Esophagus squamous epithelium (tissue), 4 donors: ENCODE measurements at regions not wholly inside any gene's neighbourhood (a gene's known extent, or its start where the extent isn't known, plus 50 kb on each side); places are given as distances from the start of the nearest gene placed in this dataset.

Experiments
- POLR2A ChIP-seq, 4 donors: fragments of 450-650 bp; IDR thresholded peaks; one replicate each; pipeline ENCODE4 v1.6.1; 2017; ENCODE audit warnings: antibody characterized with exemption in 4 of 4, mild to moderate bottlenecking in 4 of 4, moderate library complexity in 3 of 4
- TF ChIP-seq, protein P1 (sequence below), 6 experiments: fragments of 450-650 bp in 4 of 6; fragments of 200-600 bp in 2 of 6; sonication (generic) in 2 of 6; IDR thresholded peaks; one replicate each; pipeline ENCODE4 v1.5.1; 2016 to 2019; ENCODE audit warnings: antibody characterized with exemption in 6 of 6, mild to moderate bottlenecking in 4 of 6, moderate library complexity in 4 of 6

DNA sequence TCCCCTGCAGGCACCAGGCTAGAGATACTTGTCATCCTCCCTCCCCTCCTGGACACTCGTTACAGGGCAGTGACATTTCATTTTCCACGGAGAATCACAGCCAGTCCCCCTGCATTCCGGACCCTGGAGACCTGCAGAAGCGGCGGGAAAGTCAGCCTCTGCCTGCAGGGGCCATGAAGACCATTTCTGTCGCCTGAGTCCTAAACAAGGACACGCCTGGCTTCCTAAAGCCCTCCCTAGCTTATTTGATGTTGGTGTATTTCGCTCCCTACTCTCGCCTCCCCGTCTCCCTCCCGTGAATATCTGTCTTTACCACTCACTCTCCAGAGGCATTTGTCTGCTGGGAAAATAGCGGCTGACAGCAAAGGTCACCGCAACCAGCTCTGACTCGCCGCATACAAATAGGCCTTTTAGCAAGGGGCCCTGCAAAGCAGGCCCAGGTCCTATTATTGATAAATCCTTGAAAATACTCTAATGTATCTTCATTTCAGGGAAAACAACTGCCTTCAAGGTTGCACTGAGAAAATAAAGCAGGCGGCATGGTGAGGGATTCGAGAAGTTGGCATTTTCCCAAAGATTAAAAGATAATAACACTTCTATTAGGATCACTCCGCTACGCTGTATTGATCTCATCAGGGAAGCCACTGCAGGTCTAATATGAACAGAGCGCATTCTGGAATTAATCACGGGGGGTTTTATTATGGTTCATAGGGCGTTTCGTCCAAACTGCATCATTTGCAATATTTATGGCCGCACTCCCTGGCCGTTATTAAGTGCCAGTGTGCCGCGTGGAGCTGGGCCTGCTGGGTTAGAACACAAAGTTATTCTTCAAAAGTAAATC lies 447.1 kb upstream of the CDH5 start:
- TF ChIP-seq POLR2A (IDR thresholded peaks at IDR 0.05), result no peak
- TF ChIP-seq, protein P1, sequence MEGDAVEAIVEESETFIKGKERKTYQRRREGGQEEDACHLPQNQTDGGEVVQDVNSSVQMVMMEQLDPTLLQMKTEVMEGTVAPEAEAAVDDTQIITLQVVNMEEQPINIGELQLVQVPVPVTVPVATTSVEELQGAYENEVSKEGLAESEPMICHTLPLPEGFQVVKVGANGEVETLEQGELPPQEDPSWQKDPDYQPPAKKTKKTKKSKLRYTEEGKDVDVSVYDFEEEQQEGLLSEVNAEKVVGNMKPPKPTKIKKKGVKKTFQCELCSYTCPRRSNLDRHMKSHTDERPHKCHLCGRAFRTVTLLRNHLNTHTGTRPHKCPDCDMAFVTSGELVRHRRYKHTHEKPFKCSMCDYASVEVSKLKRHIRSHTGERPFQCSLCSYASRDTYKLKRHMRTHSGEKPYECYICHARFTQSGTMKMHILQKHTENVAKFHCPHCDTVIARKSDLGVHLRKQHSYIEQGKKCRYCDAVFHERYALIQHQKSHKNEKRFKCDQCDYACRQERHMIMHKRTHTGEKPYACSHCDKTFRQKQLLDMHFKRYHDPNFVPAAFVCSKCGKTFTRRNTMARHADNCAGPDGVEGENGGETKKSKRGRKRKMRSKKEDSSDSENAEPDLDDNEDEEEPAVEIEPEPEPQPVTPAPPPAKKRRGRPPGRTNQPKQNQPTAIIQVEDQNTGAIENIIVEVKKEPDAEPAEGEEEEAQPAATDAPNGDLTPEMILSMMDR (IDR thresholded peaks at IDR 0.05), result no peak
